OCI-LY7 (cell line): ENCODE measurements at regions not wholly inside any gene's neighbourhood (a gene's known extent, or its start where the extent isn't known, plus 50 kb on each side); places are given as distances from the start of the nearest gene placed in this dataset.
"Not testable (repeated sequence)": the region's sequence is repeated elsewhere in the genome, so short reads cannot be mapped to it uniquely, and the experiment has no call there.

Source experiments
- BruUV-seq: library from RNA; stranded (reverse); fragments of 400-500 nt; replicated peaks from 2 replicates; lab custom pipeline; 2021; lab: Mats Ljungman, UMichigan
- CTCF ChIA-PET: fragments of 300-600 bp; sonication (Branson Sonifier 250); formaldehyde crosslinking; loops from one replicate; lab custom pipeline; 2022; ENCODE audit warnings: antibody characterized with exemption; ENCODE audit not compliant: unreplicated experiment; lab: Charles Lee
- POLR2A ChIA-PET: fragments of 300-600 bp; sonication (Branson Sonifier 250); formaldehyde crosslinking; loops from one replicate; lab custom pipeline; 2022; ENCODE audit warnings: antibody characterized with exemption; lab: Charles Lee
- DNase-seq: peaks from one replicate; pipeline ENCODE4 v3.0.0-alpha.2; 2015; ENCODE audit warnings: low spot score
- H2AFZ ChIP-seq: fragments of 200-600 bp; sonication (generic), shearing (Covaris generic); 2 replicates; pipeline ENCODE4 v1.6.1; 2014; ENCODE audit warnings: mild to moderate bottlenecking, antibody characterized with exemption, low read length, moderate library complexity
- H3K27ac ChIP-seq: fragments of 200-600 bp; sonication (generic); 2 replicates; pipeline ENCODE4 v1.5.1; 2014; ENCODE audit warnings: mixed run types, low read depth, mild to moderate bottlenecking, moderate library complexity, low read length, inconsistent platforms; ENCODE audit not compliant: poor library complexity, severe bottlenecking
- H3K36me3 ChIP-seq: fragments of 200-600 bp; sonication (generic); 2 replicates; pipeline ENCODE4 v1.6.1; 2014; ENCODE audit warnings: mild to moderate bottlenecking, antibody characterized with exemption, low read length, moderate library complexity, mixed read lengths; ENCODE audit not compliant: insufficient read depth
- H3K4me1 ChIP-seq: fragments of 200-600 bp; sonication (generic); 2 replicates; pipeline ENCODE4 v1.5.1; 2014; ENCODE audit warnings: mild to moderate bottlenecking, low read length; ENCODE audit not compliant: insufficient read depth, poor library complexity, severe bottlenecking
- H3K4me2 ChIP-seq: fragments of 200-600 bp; sonication (generic); 2 replicates; pipeline ENCODE4 v1.6.1; 2014; ENCODE audit warnings: mild to moderate bottlenecking, low read length
- H3K4me3 ChIP-seq: fragments of 200-600 bp; sonication (generic); 2 replicates; pipeline ENCODE4 v1.5.1; 2014; ENCODE audit warnings: mild to moderate bottlenecking, low read depth, low read length; ENCODE audit not compliant: poor library complexity, severe bottlenecking
- H3K79me2 ChIP-seq: fragments of 200-600 bp; sonication (generic); 2 replicates; pipeline ENCODE4 v1.6.1; 2016; ENCODE audit warnings: low read depth, mild to moderate bottlenecking, low read length, moderate library complexity, mixed read lengths; ENCODE audit not compliant: insufficient read depth
- H3K9me2 ChIP-seq: fragments of 200-600 bp; sonication (generic); 2 replicates; pipeline ENCODE4 v1.6.1; 2016; ENCODE audit warnings: mild to moderate bottlenecking, low read length, mixed read lengths; ENCODE audit not compliant: insufficient read depth
- H3K9me3 ChIP-seq: fragments of 200-600 bp; sonication (generic); 2 replicates; pipeline ENCODE4 v1.6.1; 2014; ENCODE audit warnings: mild to moderate bottlenecking, mixed run types, low read length, mixed read lengths
- H4K20me1 ChIP-seq: fragments of 200-600 bp; sonication (generic); 2 replicates; pipeline ENCODE4 v1.6.1; 2014; ENCODE audit warnings: mild to moderate bottlenecking, antibody characterized with exemption, low read length, moderate library complexity, mixed read lengths; ENCODE audit not compliant: insufficient read depth
- EZH2phosphoT487 ChIP-seq: fragments of 200-600 bp; sonication (generic); IDR thresholded peaks from 2 replicates; pipeline ENCODE4 v1.6.1; 2018; ENCODE audit warnings: low read depth, borderline replicate concordance, mild to moderate bottlenecking, mixed run types, antibody characterized with exemption, low read length, moderate library complexity, mixed read lengths
- intact Hi-C: fragments of 100-400 bp; cut with micrococcal nuclease; formaldehyde crosslinking; loops from one replicate; pipeline ENCODE4 v1.10.0; 2022; ENCODE audit not compliant: unreplicated experiment
- TF ChIP-seq, protein P1 (sequence below): fragments of 200-600 bp; sonication (generic); conservative IDR thresholded peaks from 2 replicates; pipeline ENCODE4 v1.5.1; 2014; ENCODE audit warnings: mild to moderate bottlenecking, antibody characterized with exemption, low read length, moderate library complexity, mixed read lengths

DNA sequence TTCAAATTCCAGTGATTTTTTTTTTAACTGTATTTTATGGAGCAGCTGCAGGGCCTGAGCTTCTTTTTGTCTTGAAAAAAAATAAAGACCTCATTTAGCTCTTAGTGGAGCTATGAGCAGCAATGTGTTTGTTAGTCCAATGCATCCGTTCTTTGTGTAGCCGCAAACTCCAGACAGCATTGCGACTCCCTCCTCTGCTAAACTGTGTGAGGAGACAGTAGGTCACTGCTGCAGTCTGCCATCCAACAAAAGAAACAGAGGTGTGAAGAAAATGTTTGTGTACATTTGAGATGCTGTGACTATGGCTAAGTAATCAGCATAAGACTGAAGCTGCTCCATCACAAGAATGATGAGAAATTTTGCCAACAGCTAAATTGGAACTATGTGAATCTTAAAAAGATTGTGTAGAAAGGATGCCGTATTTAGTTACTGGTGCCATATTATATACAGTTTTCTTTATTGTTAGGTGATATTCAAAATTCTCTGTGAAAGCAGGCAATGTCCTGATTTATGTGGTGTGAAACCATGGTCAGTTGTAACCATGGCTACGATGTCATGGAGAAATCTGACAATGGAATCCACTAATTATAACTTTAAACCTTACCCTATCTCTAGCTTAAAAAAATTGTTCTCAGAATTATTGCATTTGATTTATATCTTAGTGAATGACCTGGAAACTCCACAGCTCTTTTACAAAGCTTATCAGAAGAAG is 428.8 kb upstream of the EPHA7 start:
- POLR2A ChIA-PET: interaction anchor here (0.5 to 1.3 kb wide), 2 partner anchors 9 to 479 kb away, joined by 3 read pairs; no protein-coding TSS in a partner anchor
- no peak overlapping the region for H3K27ac ChIP-seq
- no peaks in the 10 kb centered on the region for H3K4me1 ChIP-seq
- TF ChIP-seq, protein P1, sequence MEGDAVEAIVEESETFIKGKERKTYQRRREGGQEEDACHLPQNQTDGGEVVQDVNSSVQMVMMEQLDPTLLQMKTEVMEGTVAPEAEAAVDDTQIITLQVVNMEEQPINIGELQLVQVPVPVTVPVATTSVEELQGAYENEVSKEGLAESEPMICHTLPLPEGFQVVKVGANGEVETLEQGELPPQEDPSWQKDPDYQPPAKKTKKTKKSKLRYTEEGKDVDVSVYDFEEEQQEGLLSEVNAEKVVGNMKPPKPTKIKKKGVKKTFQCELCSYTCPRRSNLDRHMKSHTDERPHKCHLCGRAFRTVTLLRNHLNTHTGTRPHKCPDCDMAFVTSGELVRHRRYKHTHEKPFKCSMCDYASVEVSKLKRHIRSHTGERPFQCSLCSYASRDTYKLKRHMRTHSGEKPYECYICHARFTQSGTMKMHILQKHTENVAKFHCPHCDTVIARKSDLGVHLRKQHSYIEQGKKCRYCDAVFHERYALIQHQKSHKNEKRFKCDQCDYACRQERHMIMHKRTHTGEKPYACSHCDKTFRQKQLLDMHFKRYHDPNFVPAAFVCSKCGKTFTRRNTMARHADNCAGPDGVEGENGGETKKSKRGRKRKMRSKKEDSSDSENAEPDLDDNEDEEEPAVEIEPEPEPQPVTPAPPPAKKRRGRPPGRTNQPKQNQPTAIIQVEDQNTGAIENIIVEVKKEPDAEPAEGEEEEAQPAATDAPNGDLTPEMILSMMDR: no peak
- TF ChIP-seq EZH2phosphoT487: no peak
- DNase-seq: no peak
- no peaks in the 10 kb centered on the region for H4K20me1 ChIP-seq
- H3K4me2 ChIP-seq: no peak overlapping the region
- no peaks in the 10 kb centered on the region for H3K9me3 ChIP-seq
- H3K9me2 ChIP-seq: no peaks in the 10 kb centered on the region
- CTCF ChIA-PET: no interaction called here
- H3K79me2 ChIP-seq: no peaks in the 10 kb centered on the region
- no peak overlapping the region for H3K4me3 ChIP-seq
- H2AFZ ChIP-seq: no peak overlapping the region
- intact Hi-C loops: no loop called here
- BruUV-seq: no TSS peak
- no peaks in the 10 kb centered on the region for H3K36me3 ChIP-seq

DNA sequence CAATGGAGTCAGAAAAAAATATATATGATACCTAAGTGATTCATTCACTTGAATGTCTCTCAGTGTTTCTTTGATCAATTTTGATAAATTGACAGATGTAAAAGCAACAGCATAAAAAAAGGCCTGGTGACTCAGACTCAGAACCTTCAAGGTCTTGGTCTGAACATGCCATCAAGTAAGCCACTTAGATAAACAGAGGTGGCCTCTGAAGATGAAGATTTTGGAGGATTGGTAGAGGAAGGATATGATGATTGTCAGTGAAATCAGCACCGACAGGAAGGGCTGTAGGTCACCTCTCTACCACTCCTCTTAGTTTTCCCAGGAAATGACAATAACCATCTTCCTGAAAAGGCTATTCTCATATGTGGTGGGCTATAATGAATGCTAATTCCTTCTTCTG is 422.8 kb upstream of the EPHA7 start:
- ChIA-PET CTCF (no interaction called here), POLR2A (interaction anchor here (0.8 kb wide), 1 partner anchor 380 kb away, joined by 5 read pairs; no protein-coding TSS in a partner anchor)
- no peaks in the 10 kb centered on the region for H3K79me2 ChIP-seq
- no TSS peak for BruUV-seq
- no peaks in the 10 kb centered on the region for H3K36me3 ChIP-seq
- no peak overlapping the region for H3K27ac ChIP-seq
- no peaks in the 10 kb centered on the region for H4K20me1 ChIP-seq
- TF ChIP-seq, protein P1: no peak
- no peak for TF ChIP-seq EZH2phosphoT487
- H3K4me3 ChIP-seq: no peak overlapping the region
- H3K9me2 ChIP-seq: no peaks in the 10 kb centered on the region
- no peak overlapping the region for H2AFZ ChIP-seq
- no peak overlapping the region for H3K4me2 ChIP-seq
- H3K9me3 ChIP-seq: no peaks in the 10 kb centered on the region
- intact Hi-C loops: no loop called here
- H3K4me1 ChIP-seq: no peaks in the 10 kb centered on the region
- no peak for DNase-seq

DNA sequence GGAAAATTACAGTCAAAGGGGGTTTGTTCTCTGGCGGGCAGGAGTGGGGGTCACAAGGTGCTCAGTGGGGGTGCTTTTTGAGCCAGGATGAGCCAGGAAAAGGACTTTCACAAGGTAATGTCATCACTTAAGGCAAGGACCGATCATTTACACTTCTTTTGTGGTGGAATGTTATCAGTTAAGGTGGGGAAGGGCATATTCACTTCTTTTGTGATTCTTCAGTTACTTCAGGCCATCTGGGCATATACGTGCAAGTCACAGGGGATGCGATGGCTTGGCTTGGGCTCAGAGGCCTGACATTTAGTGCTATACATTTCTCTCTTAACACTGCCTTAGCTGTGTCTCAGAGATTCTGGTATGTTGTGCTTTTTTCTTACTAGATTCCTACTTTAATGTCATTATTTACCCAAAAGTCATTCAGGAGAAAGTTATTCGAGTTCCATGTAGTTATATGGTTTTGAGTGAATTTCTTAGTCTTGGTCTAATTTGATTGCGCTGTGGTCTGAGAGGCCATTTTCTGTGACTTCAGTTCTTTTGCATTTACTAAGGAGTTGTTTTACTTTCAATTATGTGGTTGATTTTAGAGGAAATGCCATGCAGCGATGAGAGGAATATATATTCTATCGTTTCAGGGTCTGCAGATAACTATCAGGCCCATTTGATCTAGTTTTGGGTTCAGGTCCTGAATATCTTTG is 416.2 kb upstream of the EPHA7 start:
- H3K4me1 ChIP-seq, H3K4me2 ChIP-seq, POLR2A ChIA-PET, H4K20me1 ChIP-seq, intact Hi-C loops, H3K9me3 ChIP-seq, H2AFZ ChIP-seq, CTCF ChIA-PET, DNase-seq, H3K79me2 ChIP-seq, H3K4me3 ChIP-seq, H3K9me2 ChIP-seq, H3K36me3 ChIP-seq, BruUV-seq, H3K27ac ChIP-seq: not testable (repeated sequence)

DNA sequence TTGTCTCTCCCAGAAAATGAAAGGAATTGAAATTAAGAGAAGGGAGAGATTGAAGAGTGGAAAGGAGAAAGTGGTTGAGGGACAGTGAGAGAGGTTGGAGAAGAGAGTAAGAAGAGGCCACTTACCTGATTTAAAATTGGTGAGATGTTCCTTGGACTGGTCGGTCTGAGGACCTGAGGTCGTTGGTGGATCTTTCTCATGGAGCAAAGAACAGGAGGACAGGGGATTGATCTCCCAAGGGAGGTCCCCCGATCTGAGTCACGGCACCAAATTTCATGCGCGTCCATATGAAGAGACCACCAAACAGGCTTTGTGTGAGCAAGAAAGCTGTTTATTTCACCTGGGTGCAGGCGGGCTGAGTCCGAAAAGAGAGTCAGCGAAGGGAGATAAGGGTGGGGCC is 415.7 kb upstream of the EPHA7 start:
- not testable (repeated sequence) for BruUV-seq, DNase-seq

GRCh38 chr6:93833326-93833725 is 414.0 kb upstream of the EPHA7 start:
- H3K9me2 ChIP-seq, DNase-seq, H3K9me3 ChIP-seq, H3K79me2 ChIP-seq, CTCF ChIA-PET, POLR2A ChIA-PET, intact Hi-C loops, H3K4me3 ChIP-seq, BruUV-seq, H3K4me2 ChIP-seq, H2AFZ ChIP-seq, H3K4me1 ChIP-seq, H3K27ac ChIP-seq, H4K20me1 ChIP-seq, H3K36me3 ChIP-seq: not testable (repeated sequence)

More for the DNA sequence above, 415.7 kb upstream of the EPHA7 start:
- H3K79me2 ChIP-seq, H3K4me2 ChIP-seq, H3K9me3 ChIP-seq, H2AFZ ChIP-seq, intact Hi-C loops, POLR2A ChIA-PET, H3K9me2 ChIP-seq, H3K4me3 ChIP-seq, H4K20me1 ChIP-seq, H3K36me3 ChIP-seq, H3K27ac ChIP-seq, CTCF ChIA-PET, H3K4me1 ChIP-seq: not testable (repeated sequence)
